GM21717 (cell line): ENCODE measurements at regions not wholly inside any gene's neighbourhood (a gene's known extent, or its start where the extent isn't known, plus 50 kb on each side); places are given as distances from the start of the nearest gene placed in this dataset.
"Not testable (repeated sequence)": the region's sequence is repeated elsewhere in the genome, so short reads cannot be mapped to it uniquely, and the experiment has no call there.

Source experiments
- ATAC-seq: cut with Tn5 transposase; IDR thresholded peaks from one replicate; pipeline ENCODE4 v1.9.1; 2021; ENCODE audit warnings: mild to moderate bottlenecking, moderate library complexity; ENCODE audit not compliant: unreplicated experiment

DNA sequence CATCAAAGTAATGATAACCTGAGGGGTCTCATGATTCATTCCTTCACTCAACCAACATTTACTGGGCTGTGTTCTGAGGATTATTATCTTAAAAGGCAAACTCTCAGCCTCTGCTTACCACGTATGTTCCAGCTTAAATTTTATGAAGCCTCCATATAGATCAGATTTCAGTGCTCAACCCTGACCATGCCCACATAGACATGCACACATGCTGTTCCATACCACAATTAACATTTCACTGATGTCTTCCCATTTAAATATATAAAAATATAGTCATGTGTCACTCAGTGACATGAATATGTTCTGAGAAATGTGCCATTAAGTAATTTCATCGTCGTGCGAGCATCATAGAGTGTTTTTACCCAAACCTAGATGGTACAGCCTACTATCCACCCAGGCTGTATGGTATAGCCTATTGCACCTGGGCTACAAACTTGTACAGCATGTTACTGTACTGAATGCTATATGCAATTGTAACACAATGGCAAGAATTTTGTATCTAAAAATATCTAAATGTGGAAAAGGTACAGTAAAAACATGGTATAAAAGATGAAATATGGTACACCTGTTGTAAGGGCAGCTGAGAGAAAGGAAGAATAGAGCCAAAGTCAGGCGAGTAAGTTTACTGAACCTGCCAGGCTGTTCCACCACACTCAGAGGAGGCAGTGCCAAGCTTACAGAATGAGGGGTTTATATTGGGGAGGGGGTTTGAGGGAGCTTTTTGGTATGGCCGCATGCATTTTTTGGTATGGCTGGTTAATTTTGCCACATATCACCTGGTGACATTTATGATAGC is 134.7 kb upstream of the ETV3 start:
- ATAC-seq = no peak

DNA sequence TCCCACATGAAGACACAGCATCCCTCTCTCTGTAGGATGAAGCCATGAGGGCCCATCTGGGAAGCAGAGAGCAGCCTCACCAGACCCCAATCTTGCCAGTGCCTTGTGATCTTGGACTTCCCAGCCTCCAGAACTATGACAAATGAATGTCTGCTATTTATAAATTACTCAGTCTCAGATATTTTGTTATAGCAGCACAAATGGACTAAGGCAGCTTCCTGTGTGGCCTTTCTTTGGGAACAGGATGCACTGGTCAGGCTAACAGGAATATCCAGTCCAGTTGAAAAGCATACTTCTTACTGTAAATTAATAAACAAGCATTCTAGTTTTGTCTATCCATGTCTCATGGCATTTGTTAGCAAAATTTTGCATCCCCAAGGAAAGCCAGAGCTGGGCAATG is 134.1 kb upstream of the ETV3 start:
- no peak for ATAC-seq

DNA sequence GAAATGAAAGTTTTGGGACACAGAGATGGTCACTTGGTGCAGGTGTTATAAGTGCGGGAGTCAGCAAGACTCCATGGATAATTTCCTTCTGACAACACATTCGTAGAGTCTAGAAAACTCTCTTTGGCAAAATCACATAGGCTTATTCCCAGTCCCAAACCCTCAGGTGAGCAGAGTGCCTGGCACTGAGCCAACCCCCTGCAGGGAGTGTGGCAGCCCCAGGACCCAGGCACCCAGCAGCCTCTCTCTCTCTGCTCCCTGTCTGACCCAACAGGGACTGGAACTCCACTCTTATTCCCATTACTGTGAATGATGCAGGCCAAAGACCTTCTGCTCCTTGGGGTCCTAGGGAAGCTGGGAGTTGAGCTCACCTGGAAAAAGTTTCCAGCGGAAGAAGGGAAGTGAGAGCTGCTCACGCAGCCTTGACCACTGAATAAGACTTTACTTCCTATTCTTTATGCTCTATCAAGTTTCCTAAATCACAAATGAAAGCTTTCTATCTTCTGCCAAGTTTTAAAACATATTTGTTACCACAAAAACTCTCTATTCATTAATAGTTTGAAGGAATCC is 132.6 kb upstream of the ETV3 start:
- ATAC-seq = no peak

DNA sequence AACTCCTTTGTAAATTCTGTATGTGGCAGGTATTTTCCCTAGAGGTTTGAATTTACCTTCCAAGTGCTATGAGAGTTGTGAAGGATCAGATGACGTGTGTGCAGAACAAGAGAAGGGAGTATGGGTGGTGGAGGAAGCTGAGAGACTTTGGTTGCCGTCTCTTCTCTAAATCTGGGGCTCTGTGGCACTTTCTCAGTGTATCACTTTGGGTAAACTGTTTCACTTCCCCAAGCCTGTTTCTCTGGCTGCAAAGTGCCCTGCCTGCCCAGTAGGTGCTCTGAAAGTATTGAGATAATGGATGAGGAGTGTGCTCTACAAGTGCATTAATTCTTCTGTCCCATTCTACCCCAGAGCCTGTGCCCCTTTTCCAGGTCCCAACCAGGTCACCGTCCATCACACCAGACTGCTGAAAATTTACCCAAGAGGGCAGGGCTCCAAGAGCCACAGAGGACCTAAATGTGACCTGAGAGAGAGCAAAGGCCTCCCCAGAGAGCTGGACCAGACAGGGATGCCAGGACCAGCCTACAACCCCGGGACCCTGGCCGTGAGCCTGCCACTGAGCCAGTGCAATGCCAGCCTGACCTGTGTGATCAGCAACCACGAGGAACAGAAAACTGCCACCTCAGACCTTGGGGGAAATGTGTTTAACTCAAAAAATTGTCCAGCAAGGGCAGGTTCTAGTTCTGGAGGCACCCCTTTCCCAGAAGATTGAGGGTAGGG is 131.6 kb upstream of the ETV3 start:
- no peak for ATAC-seq

DNA sequence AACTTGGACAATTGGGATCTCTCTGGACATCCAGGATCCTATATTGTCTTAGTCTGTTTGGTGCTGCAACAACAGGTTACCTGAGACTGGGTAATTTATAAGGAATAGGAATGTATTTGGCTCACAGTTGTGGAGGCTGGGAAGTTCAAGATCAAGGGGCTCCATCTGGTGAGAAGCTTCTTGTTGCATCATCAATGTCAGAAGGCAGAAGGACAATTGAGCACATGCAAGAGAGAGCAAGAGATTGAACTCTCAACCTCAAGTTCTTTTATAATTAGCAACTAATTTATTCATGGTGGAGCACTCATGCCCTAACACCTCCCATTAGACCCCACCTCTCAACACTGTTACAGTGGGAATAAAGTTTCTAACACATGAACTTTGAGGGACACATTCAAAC is 124.7 kb upstream of the ETV3 start:
- ATAC-seq = no peak

DNA sequence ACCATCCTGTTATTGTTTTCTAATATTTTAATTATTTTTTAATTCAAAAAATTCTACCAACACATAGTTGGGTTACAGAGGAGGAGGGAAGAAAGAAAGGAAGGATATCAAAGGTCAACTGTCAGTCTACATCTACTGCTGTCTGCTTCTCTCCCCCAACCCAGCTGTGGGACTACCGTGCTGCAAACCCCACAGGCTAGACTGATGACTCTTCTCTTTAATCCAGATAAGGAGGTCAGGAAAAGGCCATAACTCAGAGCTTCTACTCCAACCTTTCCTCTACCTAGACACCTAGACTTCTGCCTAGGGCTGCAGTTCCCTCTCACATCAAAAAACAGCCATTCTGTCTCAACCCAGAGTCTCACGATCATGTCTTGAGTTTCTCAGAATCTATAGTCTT is 124.2 kb upstream of the ETV3 start:
- ATAC-seq = no peak

DNA sequence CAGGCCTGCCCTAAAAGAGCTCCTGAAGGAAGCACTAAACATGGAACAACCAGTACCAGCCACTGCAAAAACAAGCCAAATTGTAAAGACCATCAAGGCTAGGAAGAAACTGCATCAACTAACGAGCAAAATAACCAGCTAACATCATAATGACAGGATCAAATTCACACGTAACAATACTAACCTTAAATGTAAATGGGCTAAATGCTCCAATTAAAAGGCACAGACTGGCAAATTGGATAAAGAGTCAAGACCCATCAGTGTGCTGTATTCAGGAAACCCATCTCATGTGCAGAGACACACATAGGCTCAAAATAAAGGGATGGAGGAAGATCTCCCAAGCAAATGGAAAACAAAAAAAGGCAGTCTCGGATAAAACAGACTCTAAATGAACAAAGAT is 117.7 kb upstream of the ETV3 start:
- ATAC-seq = not testable (repeated sequence)

DNA sequence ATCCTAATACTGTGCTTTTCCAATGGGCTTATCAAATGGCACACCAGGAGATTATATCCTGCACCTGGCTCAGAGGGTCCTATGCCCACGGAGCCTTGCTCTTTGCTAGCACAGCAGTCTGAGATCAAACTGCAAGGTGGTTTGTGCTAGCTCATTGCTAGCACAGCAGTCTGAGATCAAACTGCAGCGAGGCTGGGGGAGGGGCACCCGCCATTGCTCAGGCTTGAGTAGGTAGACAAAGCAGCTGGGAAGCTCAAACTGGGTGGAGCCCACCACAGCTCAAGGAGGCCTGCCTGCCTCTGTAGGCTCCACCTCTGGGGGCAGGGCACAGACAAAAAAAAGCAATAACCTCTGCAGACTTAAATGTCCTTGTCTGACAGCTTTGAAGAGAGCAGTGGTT is 116.0 kb upstream of the ETV3 start:
- not testable (repeated sequence) for ATAC-seq

DNA sequence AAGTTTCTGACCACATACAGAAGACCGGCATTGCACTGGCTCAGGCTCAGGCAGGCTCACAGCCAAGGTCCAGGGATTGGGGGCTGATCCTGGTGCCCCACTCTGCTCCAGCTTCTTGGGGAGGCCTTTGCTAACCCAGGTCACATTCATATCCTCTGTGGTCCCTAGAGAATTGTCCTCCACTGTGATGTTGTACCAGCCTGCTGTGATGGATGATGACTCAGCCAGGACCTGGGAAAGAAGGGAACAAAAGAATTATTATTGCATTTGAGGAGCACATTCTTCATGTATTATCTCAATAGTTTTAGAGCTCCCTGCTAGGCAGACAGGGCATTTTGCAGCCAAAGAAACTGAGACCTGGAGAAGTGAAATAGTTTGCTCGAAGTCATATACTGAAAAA is 114.3 kb upstream of the ETV3 start:
- ATAC-seq = no peak

DNA sequence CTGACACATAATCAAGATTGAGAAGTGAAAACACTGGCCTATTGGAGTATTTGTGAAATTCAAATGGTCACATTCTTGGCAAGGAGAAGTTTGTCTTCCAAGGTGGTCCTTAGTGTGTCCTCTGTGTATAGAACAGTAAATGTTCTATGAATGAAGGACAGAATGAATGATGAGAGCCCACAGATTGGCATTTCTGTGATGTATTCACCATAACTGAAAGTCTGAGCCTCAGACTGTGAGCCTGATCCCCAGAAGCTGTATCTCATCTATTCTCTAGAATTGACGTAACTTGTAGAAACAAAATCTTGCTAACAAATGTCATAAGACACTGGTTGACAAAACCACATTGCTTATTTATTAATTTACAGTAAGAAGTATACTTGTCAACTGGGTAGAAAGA is 111.5 kb upstream of the ETV3 start:
- no peak for ATAC-seq

DNA sequence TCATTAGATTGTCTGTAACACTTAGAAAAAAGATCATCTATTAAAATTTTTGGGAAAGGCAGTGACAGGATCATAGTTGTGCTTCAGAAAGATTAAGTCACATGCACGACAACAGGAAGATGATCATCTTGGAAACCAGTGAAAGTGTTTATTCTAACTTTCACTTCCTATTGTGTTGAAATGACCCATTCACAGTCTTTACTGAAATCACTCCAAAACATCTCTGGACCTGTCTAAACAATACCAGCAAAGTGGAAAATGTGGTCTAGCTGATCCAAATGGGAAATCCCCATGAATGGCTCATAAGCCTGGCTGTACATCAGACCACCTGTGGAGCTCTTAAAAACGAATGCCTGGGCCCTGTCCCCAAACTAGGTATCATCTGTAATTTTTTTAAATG is 111.1 kb upstream of the ETV3 start:
- no peak for ATAC-seq

DNA sequence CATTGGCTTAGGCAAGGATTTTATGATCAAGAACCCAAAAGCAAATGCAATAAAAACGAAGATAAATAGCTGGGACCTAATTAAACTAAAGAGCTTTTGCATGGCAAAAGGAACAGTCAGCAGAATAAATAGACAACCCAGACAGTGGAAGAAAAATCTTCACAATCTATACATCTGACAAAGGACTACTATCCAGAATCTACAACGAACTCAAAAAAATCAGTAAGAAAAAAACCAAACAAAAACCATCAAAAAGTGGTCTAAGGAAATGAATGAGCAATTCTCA is 109.5 kb upstream of the ETV3 start:
- not testable (repeated sequence) for ATAC-seq

DNA sequence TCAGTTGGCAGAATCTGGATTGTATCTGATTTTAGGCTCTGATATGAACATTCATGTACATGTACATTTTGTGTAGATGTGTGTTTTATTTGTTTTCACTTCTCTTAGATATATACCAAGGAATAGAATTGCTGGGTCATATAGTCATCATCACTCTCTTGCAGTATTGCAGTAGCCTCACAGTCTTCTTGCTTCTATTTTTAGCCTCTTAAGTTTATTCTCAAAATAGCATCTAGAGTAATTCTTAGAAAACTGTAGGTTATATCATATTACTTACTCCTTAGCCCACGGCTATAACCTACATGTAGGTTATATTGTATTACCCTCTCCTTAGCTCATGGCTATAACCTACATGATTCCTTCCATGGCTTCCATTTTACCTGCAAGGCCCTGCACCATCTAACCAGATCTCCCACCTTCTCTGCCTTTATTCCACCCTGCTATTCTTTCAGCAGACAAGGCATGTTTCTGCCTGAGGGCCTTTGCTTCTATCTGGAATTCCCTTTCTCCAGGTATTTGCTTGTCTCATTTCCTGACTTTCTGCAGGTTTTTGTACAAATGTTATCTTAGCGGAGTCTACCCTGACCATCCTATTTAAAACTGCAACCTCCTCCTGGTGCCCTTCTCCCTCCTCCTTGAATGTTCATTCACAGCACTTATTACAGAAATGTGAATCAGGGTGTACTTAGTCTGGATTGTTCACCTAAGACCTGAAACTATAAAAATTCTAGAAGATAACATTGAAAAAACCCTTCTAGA is 109.0 kb upstream of the ETV3 start:
- ATAC-seq = no peak

DNA sequence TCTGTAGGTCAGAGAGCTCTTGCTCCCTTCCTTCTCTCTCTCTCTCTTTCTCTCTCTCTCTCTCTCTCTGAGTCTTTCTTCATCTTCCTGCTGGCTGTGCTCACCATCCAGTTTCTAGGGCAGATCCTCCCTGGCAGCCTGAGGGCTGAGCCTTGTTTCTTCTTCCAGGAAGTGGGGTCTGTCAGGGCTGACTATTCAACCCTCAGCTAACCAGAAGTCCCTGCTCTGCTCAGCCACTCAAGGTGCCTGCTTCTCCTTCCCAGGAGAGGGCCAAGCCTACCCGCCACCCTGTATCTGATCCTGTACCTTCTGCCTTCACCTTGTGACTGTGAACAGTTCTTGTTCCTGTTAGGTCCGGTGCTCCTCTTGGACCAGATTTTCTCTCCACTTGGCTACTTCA is 107.6 kb upstream of the ETV3 start:
- no peak for ATAC-seq

DNA sequence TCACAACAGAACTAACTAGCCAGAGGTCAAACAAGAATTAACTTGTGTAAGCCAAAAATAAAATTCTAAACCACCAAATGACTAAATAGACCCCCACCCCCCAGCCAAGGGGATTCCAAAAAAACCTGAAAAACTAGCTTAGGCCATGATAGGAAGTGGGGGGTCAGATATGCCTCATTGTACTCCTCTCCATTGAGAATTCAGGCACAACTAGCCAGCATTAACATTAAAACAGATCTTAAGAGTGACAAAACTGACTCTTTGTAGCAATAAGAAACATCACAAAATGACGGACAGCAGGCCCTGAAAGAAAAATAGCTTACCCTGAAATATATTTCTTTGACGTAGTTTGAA is 103.0 kb upstream of the ETV3 start:
- ATAC-seq = no peak

DNA sequence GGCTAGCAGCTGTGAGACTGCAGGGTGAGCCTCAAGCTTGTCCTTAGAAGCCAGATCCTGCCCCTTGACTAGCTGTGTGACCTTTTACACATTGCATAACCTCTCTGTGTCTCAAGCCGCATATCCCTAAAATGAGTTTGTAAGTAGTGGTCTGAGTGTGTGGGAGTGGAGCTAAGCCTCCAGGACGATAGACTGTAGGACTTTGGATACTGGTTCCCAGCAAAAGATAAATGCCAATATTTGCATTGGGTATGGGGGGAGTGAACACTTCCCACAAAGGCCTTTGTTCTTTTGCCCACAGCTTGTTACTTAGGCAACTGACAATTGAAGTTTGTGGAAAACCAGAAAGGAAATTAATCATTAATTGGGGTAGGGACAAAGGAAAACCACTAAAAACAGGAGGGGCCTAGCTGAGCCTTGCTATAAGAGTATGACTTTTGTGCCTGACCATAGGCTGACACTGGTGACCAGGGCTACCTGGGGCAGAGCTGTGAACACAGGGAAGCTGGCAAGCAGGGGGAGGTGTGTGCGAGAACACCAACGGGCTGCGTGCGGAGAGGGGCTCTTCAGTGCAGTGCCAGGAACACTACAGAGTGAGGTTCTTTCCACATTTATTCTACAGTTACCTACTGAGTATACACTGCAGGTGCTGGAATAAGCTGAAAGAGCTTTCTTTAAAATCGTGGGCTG is 102.4 kb upstream of the ETV3 start:
- no peak for ATAC-seq

DNA sequence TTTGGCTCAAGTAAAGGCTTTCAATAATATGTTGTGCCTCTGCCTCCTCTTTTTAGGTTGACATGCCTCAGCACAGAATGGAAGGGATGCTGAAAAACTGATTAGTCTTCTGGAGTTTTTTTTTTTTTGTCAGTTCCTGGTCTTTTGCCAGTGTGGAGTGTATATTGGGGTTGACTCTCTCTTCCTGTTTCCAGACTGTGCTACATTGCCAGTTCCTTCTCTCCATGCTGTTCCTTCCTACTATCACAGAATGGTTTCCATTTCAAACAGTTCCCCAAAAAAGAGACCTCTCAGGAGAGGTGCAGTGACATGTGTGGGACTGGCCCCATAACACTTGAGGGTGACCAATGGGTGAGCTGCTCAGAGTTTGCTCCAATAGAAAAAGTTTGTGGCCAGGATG is 101.7 kb upstream of the ETV3 start:
- ATAC-seq = no peak

DNA sequence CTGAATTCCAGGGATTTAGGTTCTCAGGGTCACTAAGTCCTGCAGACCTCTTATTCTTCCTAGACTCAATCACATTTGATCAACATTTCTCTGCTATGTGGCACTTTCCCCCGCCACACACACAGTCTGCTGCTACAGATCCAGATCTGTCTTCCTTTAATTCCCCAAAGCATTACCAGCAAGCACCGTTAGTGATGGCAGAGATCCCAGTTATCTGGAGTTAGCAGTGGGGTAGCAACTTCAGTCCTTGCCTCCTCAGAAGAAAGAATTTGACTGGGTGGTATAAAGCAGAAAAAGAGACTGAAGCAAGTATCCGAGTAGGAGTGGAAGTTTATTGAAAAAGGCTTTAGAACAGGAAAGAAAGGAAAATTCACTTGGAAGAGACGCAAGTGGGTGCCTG is 100.4 kb upstream of the ETV3 start:
- ATAC-seq = no peak

DNA sequence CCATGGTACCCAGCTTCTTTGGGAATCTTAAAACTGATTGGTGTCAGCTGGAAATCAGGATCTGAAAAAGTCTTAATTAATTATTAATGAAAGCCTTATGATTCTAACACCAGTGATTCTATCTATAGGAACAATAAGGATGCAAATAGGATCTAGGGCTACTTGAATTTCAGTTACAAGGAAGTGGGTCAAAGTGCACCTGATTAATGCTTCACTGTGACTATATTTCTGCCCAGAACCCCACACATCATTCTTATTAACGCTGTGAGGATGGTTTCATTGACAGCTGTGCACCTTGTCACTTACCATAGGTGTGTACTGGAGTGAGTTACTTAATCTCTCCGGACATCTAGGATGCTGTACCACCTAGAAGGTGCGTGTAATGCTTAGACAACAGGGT is 99.8 kb upstream of the ETV3 start:
- ATAC-seq = no peak

DNA sequence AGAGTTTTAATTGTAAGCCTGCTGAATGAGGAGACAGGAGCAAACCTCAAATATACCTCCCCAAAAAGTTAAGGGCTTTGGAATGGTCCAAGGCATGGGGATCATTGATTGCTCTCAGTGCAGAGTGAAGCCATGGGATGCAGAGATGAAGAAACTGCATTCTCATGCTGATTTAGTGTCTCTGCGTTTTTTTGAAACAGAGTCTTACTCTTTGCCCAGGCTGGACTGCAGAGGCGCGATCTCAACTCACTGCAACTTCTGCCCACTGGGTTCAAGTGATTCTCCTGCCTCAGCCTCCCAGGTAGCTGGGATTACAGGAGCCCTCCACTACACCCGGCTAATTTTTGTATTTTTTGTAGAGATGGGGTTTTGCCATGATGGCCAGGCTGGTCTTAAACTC is 99.3 kb upstream of the ETV3 start:
- ATAC-seq = no peak

DNA sequence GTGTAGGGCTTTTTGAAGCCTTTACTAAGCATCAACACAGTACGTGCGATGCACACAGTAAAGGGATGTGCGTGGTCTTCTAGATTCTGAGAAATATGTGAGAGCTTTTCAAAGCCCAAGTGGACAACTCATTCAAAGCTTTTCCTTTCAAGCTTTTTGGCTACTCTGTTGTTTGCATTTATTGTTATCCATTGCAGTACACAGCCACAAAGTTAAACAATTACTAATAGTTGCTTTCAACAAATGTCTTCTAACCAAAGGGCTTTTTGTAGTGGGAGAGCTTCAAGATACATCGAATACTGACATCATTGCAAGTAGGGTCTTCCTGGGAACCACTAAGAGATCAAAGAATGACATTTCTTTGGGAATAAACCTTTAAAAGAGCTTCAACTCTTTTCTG is 97.9 kb upstream of the ETV3 start:
- ATAC-seq = no peak
